ENCODE measurements at regions not wholly inside any gene's neighbourhood (a gene's known extent, or its start where the extent isn't known, plus 50 kb on each side); places are given as distances from the start of the nearest gene placed in this dataset.

GRCh38 chr12:125606312-125606711, 541.1 kb downstream of the AACS start:
- no peak for TF ChIP-seq CTCF (IDR thresholded peaks at IDR 0.05)
- no peak for TF ChIP-seq POLR2A (IDR thresholded peaks at IDR 0.05)

All from heart left ventricle (tissue), 13 donors.